Neural progenitor cell (in vitro differentiated cells): ENCODE measurements at regions not wholly inside any gene's neighbourhood (a gene's known extent, or its start where the extent isn't known, plus 50 kb on each side); places are given as distances from the start of the nearest gene placed in this dataset.

Source experiments
- DNase-seq: peaks from one replicate; pipeline ENCODE4 v3.0.0-alpha.2; 2016; ENCODE audit warnings: low spot score
- H2AFZ ChIP-seq: fragments of 200-600 bp; sonication (generic); replicated peaks from 2 replicates; pipeline ENCODE4 v1.6.1; 2016; ENCODE audit warnings: antibody characterized with exemption
- H3F3A ChIP-seq: fragments of 200-600 bp; sonication (generic); 2 replicates; pipeline ENCODE4 v1.6.1; 2016; ENCODE audit warnings: antibody characterized with exemption, low read depth
- H3K27ac ChIP-seq: fragments of 200-600 bp; sonication (generic); 2 replicates; pipeline ENCODE4 v1.5.1; 2016; ENCODE audit warnings: mild to moderate bottlenecking
- H3K27me3 ChIP-seq: fragments of 200-600 bp; sonication (generic); 2 replicates; pipeline ENCODE4 v1.6.1; 2016; ENCODE audit warnings: mild to moderate bottlenecking, moderate library complexity
- H3K36me3 ChIP-seq: fragments of 200-600 bp; sonication (generic); 2 replicates; pipeline ENCODE4 v1.5.1; 2016
- H3K4me1 ChIP-seq: fragments of 200-600 bp; sonication (generic); 2 replicates; pipeline ENCODE4 v1.6.1; 2016; ENCODE audit warnings: mixed run types
- H3K4me2 ChIP-seq: fragments of 200-600 bp; sonication (generic); 2 replicates; pipeline ENCODE4 v1.6.1; 2016
- H3K4me3 ChIP-seq: fragments of 200-600 bp; sonication (generic); 2 replicates; pipeline ENCODE4 v1.5.1; 2016
- H3K79me2 ChIP-seq: fragments of 200-600 bp; sonication (generic); 2 replicates; pipeline ENCODE4 v1.6.1; 2016; ENCODE audit warnings: low read depth
- H3K9ac ChIP-seq: fragments of 200-600 bp; sonication (generic); 2 replicates; pipeline ENCODE4 v1.6.1; 2016
- H3K9me3 ChIP-seq: fragments of 200-600 bp; sonication (generic); 2 replicates; pipeline ENCODE4 v1.5.1; 2016; ENCODE audit warnings: low read depth
- H4K20me1 ChIP-seq: fragments of 200-600 bp; sonication (generic); 2 replicates; pipeline ENCODE4 v1.6.1; 2016; ENCODE audit warnings: low read depth
- H3K27ac Mint-ChIP-seq: 3 replicates; pipeline ENCODE4 v1.8.0; 2021; ENCODE audit warnings: mixed read lengths
- H3K27me3 Mint-ChIP-seq: 2 replicates; pipeline ENCODE4 v1.8.0; 2022; ENCODE audit warnings: low read depth, mild to moderate bottlenecking, inconsistent platforms, moderate library complexity, mixed read lengths; ENCODE audit not compliant: insufficient read depth
- H3K36me3 Mint-ChIP-seq: 3 replicates; pipeline ENCODE4 v1.8.0; 2021; ENCODE audit warnings: mixed read lengths
- H3K4me1 Mint-ChIP-seq: 3 replicates; pipeline ENCODE4 v1.8.0; 2021; ENCODE audit warnings: mixed read lengths
- H3K4me3 Mint-ChIP-seq: 3 replicates; pipeline ENCODE4 v1.8.0; 2021; ENCODE audit warnings: mild to moderate bottlenecking, moderate library complexity, mixed read lengths
- H3K9me3 Mint-ChIP-seq: 3 replicates; pipeline ENCODE4 v1.8.0; 2020; ENCODE audit warnings: mixed read lengths
- EZH2 ChIP-seq: fragments of 200-600 bp; sonication (generic); IDR thresholded peaks from 2 replicates; pipeline ENCODE4 v1.6.1; 2017; ENCODE audit warnings: antibody characterized with exemption, mild to moderate bottlenecking, moderate library complexity
- EZH2phosphoT487 ChIP-seq: fragments of 200-600 bp; sonication (generic); IDR thresholded peaks from 2 replicates; pipeline ENCODE4 v1.6.1; 2017; ENCODE audit warnings: antibody characterized with exemption
- TF ChIP-seq, protein P1 (sequence below): fragments of 200-600 bp; sonication (generic); IDR thresholded peaks from 2 replicates; pipeline ENCODE4 v1.5.1; 2017; ENCODE audit warnings: antibody characterized with exemption, mild to moderate bottlenecking

DNA sequence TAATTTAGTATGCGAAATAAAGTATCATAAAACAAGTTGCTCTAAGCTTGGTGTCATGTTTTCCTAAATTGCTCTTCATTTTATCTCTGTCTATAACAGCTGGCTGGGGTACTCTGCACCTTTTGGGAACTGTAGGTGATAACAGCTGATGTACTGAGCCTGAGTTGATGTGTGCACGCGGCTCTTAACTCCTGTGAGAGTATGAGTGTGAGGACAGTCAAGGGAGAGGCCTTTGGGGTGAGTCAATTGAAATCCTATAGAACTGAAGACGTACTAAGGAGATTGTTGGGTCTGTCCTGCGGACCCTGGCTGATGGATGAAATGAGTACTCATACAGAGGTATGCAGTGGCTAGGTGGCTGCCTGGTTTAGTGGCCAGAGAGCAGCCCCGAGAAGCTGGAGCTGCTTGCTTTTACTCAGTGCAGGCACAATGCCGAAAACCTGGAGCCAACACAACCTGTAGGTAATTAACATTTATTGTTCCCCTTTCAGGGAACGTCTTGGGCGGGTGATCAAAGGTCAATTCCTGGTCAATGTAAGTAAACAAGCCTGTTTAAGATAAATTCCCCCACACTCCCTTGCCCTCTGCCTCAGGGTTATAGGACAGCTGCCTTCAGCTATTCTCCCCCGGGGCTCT is 188.5 kb downstream of the PRDM2 start:
- H3K27me3 ChIP-seq = peaks cover 99% of the 10 kb centered on the region
- no peak overlapping the region for H3K27ac Mint-ChIP-seq

DNA sequence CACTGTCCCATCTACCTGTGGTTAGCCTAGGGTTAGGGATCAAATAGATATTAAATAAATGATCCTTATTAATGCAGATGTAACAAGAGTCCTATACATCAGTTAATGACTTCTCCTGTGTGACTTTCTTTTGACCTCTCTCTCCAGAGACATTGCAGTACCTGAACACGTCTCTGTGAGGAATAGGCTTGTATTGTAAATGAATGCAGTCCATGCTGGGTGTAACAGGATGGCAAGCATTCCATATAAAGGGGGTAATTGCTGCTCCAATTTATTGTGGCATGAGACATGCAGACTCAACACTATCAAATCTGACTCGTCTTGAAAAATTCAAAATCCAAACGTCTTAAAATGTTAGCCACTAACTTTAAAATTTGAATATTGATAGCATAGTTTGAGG is 189.5 kb downstream of the PRDM2 start:
- TF ChIP-seq EZH2 (no peak), EZH2phosphoT487 (no peak)
- TF ChIP-seq, protein P1, sequence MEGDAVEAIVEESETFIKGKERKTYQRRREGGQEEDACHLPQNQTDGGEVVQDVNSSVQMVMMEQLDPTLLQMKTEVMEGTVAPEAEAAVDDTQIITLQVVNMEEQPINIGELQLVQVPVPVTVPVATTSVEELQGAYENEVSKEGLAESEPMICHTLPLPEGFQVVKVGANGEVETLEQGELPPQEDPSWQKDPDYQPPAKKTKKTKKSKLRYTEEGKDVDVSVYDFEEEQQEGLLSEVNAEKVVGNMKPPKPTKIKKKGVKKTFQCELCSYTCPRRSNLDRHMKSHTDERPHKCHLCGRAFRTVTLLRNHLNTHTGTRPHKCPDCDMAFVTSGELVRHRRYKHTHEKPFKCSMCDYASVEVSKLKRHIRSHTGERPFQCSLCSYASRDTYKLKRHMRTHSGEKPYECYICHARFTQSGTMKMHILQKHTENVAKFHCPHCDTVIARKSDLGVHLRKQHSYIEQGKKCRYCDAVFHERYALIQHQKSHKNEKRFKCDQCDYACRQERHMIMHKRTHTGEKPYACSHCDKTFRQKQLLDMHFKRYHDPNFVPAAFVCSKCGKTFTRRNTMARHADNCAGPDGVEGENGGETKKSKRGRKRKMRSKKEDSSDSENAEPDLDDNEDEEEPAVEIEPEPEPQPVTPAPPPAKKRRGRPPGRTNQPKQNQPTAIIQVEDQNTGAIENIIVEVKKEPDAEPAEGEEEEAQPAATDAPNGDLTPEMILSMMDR = no peak
- no peak overlapping the region for H2AFZ ChIP-seq
- H3K9me3 ChIP-seq = no peaks in the 10 kb centered on the region
- Mint-ChIP-seq H3K36me3 (no peaks in the 10 kb centered on the region), H3K27me3 (peaks cover 36% of the 10 kb centered on the region), H3K4me3 (no peak overlapping the region), H3K4me1 (peaks cover 10% of the 10 kb centered on the region), H3K9me3 (peaks cover 4% of the 10 kb centered on the region), H3K27ac (no peak overlapping the region)
- no peak for DNase-seq
- H3K79me2 ChIP-seq = no peaks in the 10 kb centered on the region
- H3K27me3 ChIP-seq = peaks cover 99% of the 10 kb centered on the region
- no peak overlapping the region for H3K4me2 ChIP-seq
- no peaks in the 10 kb centered on the region for H3K36me3 ChIP-seq
- no peak overlapping the region for H3K27ac ChIP-seq
- peaks cover 8% of the 10 kb centered on the region for H3F3A ChIP-seq
- H3K9ac ChIP-seq = no peak overlapping the region
- H4K20me1 ChIP-seq = peaks cover 8% of the 10 kb centered on the region
- H3K4me3 ChIP-seq = no peak overlapping the region
- H3K4me1 ChIP-seq = peaks cover 15% of the 10 kb centered on the region

More for the DNA sequence above, 188.5 kb downstream of the PRDM2 start:
- Histone ChIP-seq H3K4me1 (peaks cover 12% of the 10 kb centered on the region), H4K20me1 (peaks cover 4% of the 10 kb centered on the region), H3K36me3 (no peaks in the 10 kb centered on the region), H2AFZ (no peak overlapping the region), H3K9me3 (no peaks in the 10 kb centered on the region), H3K79me2 (no peaks in the 10 kb centered on the region), H3K9ac (no peak overlapping the region), H3K4me2 (no peak overlapping the region), H3K27ac (no peak overlapping the region), H3K4me3 (no peak overlapping the region), H3F3A (peaks cover 8% of the 10 kb centered on the region)
- Mint-ChIP-seq H3K4me1 (peaks cover 9% of the 10 kb centered on the region), H3K9me3 (peaks cover 4% of the 10 kb centered on the region), H3K4me3 (no peak overlapping the region), H3K27me3 (peaks cover 25% of the 10 kb centered on the region), H3K36me3 (no peaks in the 10 kb centered on the region)
- DNase-seq = no peak
- TF ChIP-seq, protein P1 = no peak
- TF ChIP-seq EZH2 (no peak), EZH2phosphoT487 (no peak)

DNA sequence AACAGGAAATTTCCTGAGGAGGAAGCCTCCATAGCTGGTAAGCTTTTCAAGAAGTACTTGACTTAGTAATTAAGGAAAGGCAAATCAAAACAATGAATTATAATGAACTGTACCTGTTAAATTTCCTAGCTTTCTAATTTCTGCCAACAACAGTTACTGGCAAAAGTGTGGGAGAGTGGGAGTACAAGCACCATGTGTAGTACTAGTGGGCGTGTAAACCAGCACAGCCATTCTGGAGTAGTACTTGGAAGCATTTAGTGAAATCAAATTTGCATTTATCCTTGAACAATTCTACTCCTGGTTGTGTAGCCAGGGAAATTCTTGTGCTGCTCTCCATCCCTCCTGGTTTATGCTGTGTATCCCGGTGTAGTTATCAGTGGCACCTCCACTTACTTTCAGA is 190.8 kb downstream of the PRDM2 start:
- Histone ChIP-seq H4K20me1 (peaks cover 8% of the 10 kb centered on the region), H2AFZ (no peak overlapping the region), H3K4me2 (no peak overlapping the region), H3K9ac (no peak overlapping the region), H3K79me2 (no peaks in the 10 kb centered on the region), H3K4me3 (no peak overlapping the region), H3F3A (peaks cover 8% of the 10 kb centered on the region), H3K4me1 (peaks cover 19% of the 10 kb centered on the region), H3K27ac (no peak overlapping the region), H3K36me3 (no peaks in the 10 kb centered on the region), H3K27me3 (peaks cover 100% of the 10 kb centered on the region), H3K9me3 (no peaks in the 10 kb centered on the region)
- Mint-ChIP-seq H3K4me3 (no peak overlapping the region), H3K4me1 (peaks cover 10% of the 10 kb centered on the region), H3K36me3 (no peaks in the 10 kb centered on the region), H3K9me3 (peaks cover 4% of the 10 kb centered on the region), H3K27me3 (peaks cover 42% of the 10 kb centered on the region), H3K27ac (no peak overlapping the region)
- no peak for DNase-seq
- TF ChIP-seq EZH2 (no peak), EZH2phosphoT487 (no peak)
- TF ChIP-seq, protein P1 = no peak
